ENCODE measurements at regions not wholly inside any gene's neighbourhood (a gene's known extent, or its start where the extent isn't known, plus 50 kb on each side); places are given as distances from the start of the nearest gene placed in this dataset.
"Not testable (repeated sequence)": the region's sequence is repeated elsewhere in the genome, so short reads cannot be mapped to it uniquely, and the experiment has no call there.

- DNase-seq, result no peak
These were observed 611.9 kb downstream of the EFNA5 start for GRCh38 chr5:107058803-107059202.

GRCh38 chr5:107058235-107058634 is 612.5 kb downstream of the EFNA5 start:
- no peak for DNase-seq

- no peak for DNase-seq
These were observed 614.5 kb downstream of the EFNA5 start for GRCh38 chr5:107056278-107056677.

GRCh38 chr5:107047048-107047447 is 623.7 kb downstream of the EFNA5 start:
- no peak for DNase-seq

GRCh38 chr5:107043665-107044064 is 627.1 kb downstream of the EFNA5 start:
- no peak for DNase-seq

- no peak for DNase-seq
These were observed 629.8 kb downstream of the EFNA5 start for GRCh38 chr5:107040907-107041306.

GRCh38 chr5:107032629-107033028 is 638.1 kb downstream of the EFNA5 start:
- DNase-seq, result no peak

- DNase-seq, result no peak
These were observed 641.8 kb downstream of the EFNA5 start for GRCh38 chr5:107028938-107029337.

GRCh38 chr5:107025712-107026497 is 644.8 kb downstream of the EFNA5 start:
- DNase-seq, result no peak

- DNase-seq, result no peak
These were observed 647.0 kb downstream of the EFNA5 start for GRCh38 chr5:107023732-107024131.

GRCh38 chr5:107021575-107021974 is 649.2 kb downstream of the EFNA5 start:
- no peak for DNase-seq

GRCh38 chr5:107020626-107021025 is 650.1 kb downstream of the EFNA5 start:
- no peak for DNase-seq

GRCh38 chr5:107017616-107018015 is 653.1 kb downstream of the EFNA5 start:
- DNase-seq, result no peak

- no peak for DNase-seq
These were observed 658.4 kb downstream of the EFNA5 start for GRCh38 chr5:107012371-107012770.

- no peak for DNase-seq
These were observed 659.1 kb downstream of the EFNA5 start for GRCh38 chr5:107011605-107012004.

- no peak for DNase-seq
These were observed 660.7 kb downstream of the EFNA5 start for GRCh38 chr5:107010060-107010459.

GRCh38 chr5:107005653-107006052 is 665.1 kb downstream of the EFNA5 start:
- no peak for DNase-seq

- no peak for DNase-seq
These were observed 665.6 kb downstream of the EFNA5 start for GRCh38 chr5:107005161-107005560.

- no peak for DNase-seq
These were observed 668.6 kb downstream of the EFNA5 start for GRCh38 chr5:107002115-107002514.

GRCh38 chr5:106999506-106999905 is 671.2 kb downstream of the EFNA5 start:
- DNase-seq, result not testable (repeated sequence)

GRCh38 chr5:106986006-106986405 is 684.7 kb downstream of the EFNA5 start:
- no peak for DNase-seq

GRCh38 chr5:106985174-106985573 is 685.6 kb downstream of the EFNA5 start:
- DNase-seq, result no peak

- not testable (repeated sequence) for DNase-seq
These were observed 691.6 kb downstream of the EFNA5 start for GRCh38 chr5:106979178-106979577.

- DNase-seq, result not testable (repeated sequence)
These were observed 692.1 kb downstream of the EFNA5 start for GRCh38 chr5:106978582-106979165.

- DNase-seq, result no peak
These were observed 694.4 kb downstream of the EFNA5 start for GRCh38 chr5:106976363-106976762.

All from GDM1 (cell line).